CD8-positive, alpha-beta memory T cell (primary cell): ENCODE measurements at regions not wholly inside any gene's neighbourhood (a gene's known extent, or its start where the extent isn't known, plus 50 kb on each side); places are given as distances from the start of the nearest gene placed in this dataset.
"Not testable (repeated sequence)": the region's sequence is repeated elsewhere in the genome, so short reads cannot be mapped to it uniquely, and the experiment has no call there.

Source experiments
- CTCF ChIA-PET: fragments of 350-600 bp; sonication (Branson Sonifier 250); formaldehyde crosslinking; loops from one replicate; lab custom pipeline; 2021; ENCODE audit warnings: antibody characterized with exemption; lab: Charles Lee
- POLR2A ChIA-PET: fragments of 350-600 bp; sonication (Branson Sonifier 250); formaldehyde crosslinking; loops from one replicate; lab custom pipeline; 2021; ENCODE audit warnings: antibody characterized with exemption; lab: Charles Lee
- DNase-seq, 5 donors: peaks; one replicate each; pipeline versions ENCODE4 v3.0.0 to v3.0.0-alpha.2; 2020 to 2022; ENCODE audit warnings: mixed read lengths in 1 of 5
- H3K27ac ChIP-seq: one replicate; pipeline ENCODE4 v1.7.0; 2013; ENCODE audit warnings: low read depth, mild to moderate bottlenecking, low read length, moderate library complexity
- H3K27me3 ChIP-seq: 2 replicates; pipeline ENCODE4 v1.7.0; 2013; ENCODE audit warnings: low read length, mild to moderate bottlenecking; ENCODE audit not compliant: insufficient read depth, poor library complexity, severe bottlenecking
- H3K36me3 ChIP-seq: 2 replicates; pipeline ENCODE4 v1.7.0; 2013; ENCODE audit warnings: mild to moderate bottlenecking, low read length, moderate library complexity; ENCODE audit not compliant: insufficient read depth
- H3K4me1 ChIP-seq: 2 replicates; pipeline ENCODE4 v1.7.0; 2013; ENCODE audit warnings: mild to moderate bottlenecking, low read length, moderate library complexity; ENCODE audit not compliant: insufficient read depth
- H3K4me3 ChIP-seq: 2 replicates; pipeline ENCODE4 v1.7.0; 2013; ENCODE audit warnings: mild to moderate bottlenecking, low read length
- H3K9me3 ChIP-seq: 2 replicates; pipeline ENCODE4 v1.7.0; 2013; ENCODE audit warnings: mild to moderate bottlenecking, low read length
- H3K27ac Mint-ChIP-seq, 8 donors: one replicate each; pipeline ENCODE4 v1.8.0; 2020 to 2021; ENCODE audit warnings: mixed read lengths in 8 of 8, mild to moderate bottlenecking in 6 of 8, inconsistent platforms in 3 of 8, moderate library complexity in 3 of 8
- H3K27me3 Mint-ChIP-seq, 2 donors: one replicate each; pipeline ENCODE4 v1.8.0; 2020 to 2021; ENCODE audit warnings: mixed read lengths in 2 of 2, mild to moderate bottlenecking in 1 of 2, moderate library complexity in 1 of 2
- H3K36me3 Mint-ChIP-seq, 3 donors: one replicate each; pipeline ENCODE4 v1.8.0; 2020 to 2021; ENCODE audit warnings: mixed read lengths in 3 of 3, inconsistent platforms in 1 of 3, mild to moderate bottlenecking in 1 of 3
- H3K4me1 Mint-ChIP-seq, 3 donors: one replicate each; pipeline ENCODE4 v1.8.0; 2020 to 2021; ENCODE audit warnings: mixed read lengths in 3 of 3, inconsistent platforms in 1 of 3, mild to moderate bottlenecking in 1 of 3
- H3K4me3 Mint-ChIP-seq, 7 donors: one replicate each; pipeline ENCODE4 v1.8.0; 2020 to 2021; ENCODE audit warnings: mixed read lengths in 7 of 7, mild to moderate bottlenecking in 6 of 7, moderate library complexity in 4 of 7, inconsistent platforms in 2 of 7
- H3K9me3 Mint-ChIP-seq, 5 donors: one replicate each; pipeline ENCODE4 v1.8.0; 2020 to 2022; ENCODE audit warnings: mixed read lengths in 5 of 5, mild to moderate bottlenecking in 3 of 5, moderate library complexity in 2 of 5, inconsistent platforms in 1 of 5

DNA sequence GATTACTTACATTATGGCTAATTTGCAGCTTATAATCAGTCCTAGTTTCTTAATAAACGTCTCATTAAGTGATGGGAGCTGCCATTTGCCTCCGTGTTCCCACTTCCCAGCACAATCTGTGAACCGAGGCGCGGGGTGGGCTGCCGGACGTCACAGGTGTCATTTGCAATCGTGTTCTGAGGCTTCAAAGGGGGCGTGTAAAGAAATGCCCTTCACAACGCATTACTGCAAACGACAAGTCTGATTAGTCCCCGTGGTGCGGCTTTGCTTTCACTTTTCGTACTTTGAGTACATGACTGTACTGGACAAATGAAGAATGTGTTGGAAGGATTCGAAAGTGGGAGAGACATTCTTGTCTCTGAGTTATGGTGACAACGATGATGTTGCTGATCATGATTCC lies 614.2 kb upstream of the ADARB2 start:
- Histone ChIP-seq H3K9me3 (no peaks in the 10 kb centered on the region), H3K27ac (no peak overlapping the region), H3K27me3 (no peaks in the 10 kb centered on the region), H3K36me3 (no peaks in the 10 kb centered on the region), H3K4me3 (no peak overlapping the region), H3K4me1 (no peaks in the 10 kb centered on the region)
- ChIA-PET POLR2A (no interaction called here), CTCF (no interaction called here)
- peaks cover 0 to 5% of the 10 kb centered on the region in 2 donors for H3K27me3 Mint-ChIP-seq
- H3K36me3 Mint-ChIP-seq: no peaks in the 10 kb centered on the region
- DNase-seq: no peak
- H3K9me3 Mint-ChIP-seq: peaks cover 0 to 3% (median 0%) of the 10 kb centered on the region in 5 donors
- no peak overlapping the region for H3K4me3 Mint-ChIP-seq
- H3K4me1 Mint-ChIP-seq: no peaks in the 10 kb centered on the region
- H3K27ac Mint-ChIP-seq: no peak overlapping the region

DNA sequence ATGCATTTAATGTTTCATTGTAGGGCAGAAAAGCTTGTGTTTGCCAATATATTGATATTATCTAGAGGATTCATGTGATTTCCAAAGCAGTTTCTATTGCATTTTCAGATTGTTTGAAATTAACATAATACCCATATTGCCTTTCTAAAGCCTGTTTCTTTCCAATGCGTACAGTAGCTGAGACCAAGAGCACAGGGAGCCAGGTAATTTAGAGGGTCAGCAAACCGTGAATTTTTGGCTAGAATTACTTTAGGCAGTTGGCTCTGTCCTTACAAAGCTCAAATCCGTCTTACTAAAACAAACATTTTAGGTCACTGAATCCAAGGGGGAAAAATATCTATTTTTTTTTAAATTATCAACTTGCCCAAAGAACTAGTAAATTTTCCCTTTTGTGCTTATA lies 604.9 kb upstream of the ADARB2 start:
- Mint-ChIP-seq H3K9me3 (peaks cover 0 to 2% (median 0%) of the 10 kb centered on the region in 5 donors), H3K4me3 (no peak overlapping the region), H3K4me1 (no peaks in the 10 kb centered on the region), H3K27me3 (peaks cover 0 to 1% of the 10 kb centered on the region in 2 donors), H3K27ac (no peak overlapping the region), H3K36me3 (no peaks in the 10 kb centered on the region)
- DNase-seq: no peak
- H3K4me3 ChIP-seq: no peak overlapping the region
- POLR2A ChIA-PET: no interaction called here
- no peaks in the 10 kb centered on the region for H3K27me3 ChIP-seq
- CTCF ChIA-PET: no interaction called here
- no peaks in the 10 kb centered on the region for H3K9me3 ChIP-seq
- H3K36me3 ChIP-seq: no peaks in the 10 kb centered on the region
- no peaks in the 10 kb centered on the region for H3K4me1 ChIP-seq
- H3K27ac ChIP-seq: no peak overlapping the region

DNA sequence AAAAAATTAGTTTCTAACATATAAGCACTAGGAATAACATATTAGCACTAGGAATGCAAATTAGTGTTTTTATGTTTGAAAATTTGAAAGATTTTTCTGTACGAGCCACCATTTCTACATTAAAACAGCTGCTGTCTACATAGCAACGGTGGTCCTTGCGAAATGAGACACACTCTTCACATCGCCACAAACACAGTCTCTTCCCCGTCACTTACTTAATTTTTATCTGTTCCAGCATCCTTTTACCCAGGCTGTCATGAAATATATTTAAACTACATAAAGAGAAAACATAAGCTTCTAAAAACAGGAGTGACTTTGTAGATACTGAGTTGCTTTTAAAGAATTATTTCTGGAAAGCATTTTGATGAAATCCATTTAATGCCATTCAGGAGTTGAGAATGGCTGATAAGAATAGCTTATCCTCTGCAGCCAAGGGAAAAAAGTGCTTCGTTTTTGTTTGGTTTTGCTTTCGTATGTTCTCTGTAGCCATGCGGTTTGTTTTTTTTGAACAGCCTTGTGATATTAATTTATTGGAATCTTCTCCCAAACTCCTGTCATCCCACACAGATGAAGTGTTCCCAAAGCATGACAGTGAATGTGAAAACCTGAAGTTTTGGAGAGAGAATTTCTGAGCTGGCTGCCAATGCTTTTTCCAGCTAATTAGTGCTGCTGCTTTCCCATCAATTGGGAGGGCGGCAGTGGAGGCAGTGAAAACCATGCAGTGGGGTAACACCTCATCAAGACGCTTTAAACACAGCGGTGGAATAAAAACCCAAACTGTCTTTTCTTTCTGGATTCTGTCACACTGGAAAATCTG lies 603.7 kb upstream of the ADARB2 start:
- no peak overlapping the region for H3K27ac Mint-ChIP-seq
- H3K27me3 Mint-ChIP-seq: peaks cover 0 to 5% of the 10 kb centered on the region in 2 donors

DNA sequence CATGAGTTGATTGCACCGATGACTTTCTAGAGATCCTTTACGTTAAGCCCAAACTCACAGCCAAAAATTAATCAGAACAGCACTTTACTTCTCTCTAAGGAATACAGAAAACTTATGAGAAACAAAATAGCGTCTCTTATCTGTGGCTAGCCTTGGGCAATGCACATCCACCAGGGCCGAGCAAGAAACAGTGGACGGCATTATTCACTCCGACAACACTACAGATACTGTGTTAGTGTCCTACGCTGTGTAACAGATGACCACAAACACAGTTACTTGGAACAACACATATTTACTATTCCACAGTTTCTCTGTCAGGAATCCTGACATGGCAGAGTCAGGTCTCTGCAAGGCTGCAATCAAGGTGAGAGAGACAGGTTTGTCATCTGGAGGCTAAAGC lies 598.3 kb upstream of the ADARB2 start:
- Mint-ChIP-seq H3K36me3 (no peaks in the 10 kb centered on the region), H3K27me3 (peaks cover 0 to 4% of the 10 kb centered on the region in 2 donors), H3K9me3 (peaks cover 0 to 2% (median 0%) of the 10 kb centered on the region in 5 donors), H3K4me3 (no peak overlapping the region), H3K27ac (no peak overlapping the region), H3K4me1 (no peaks in the 10 kb centered on the region)
- no peak overlapping the region for H3K4me3 ChIP-seq
- no peaks in the 10 kb centered on the region for H3K36me3 ChIP-seq
- H3K27me3 ChIP-seq: no peaks in the 10 kb centered on the region
- H3K9me3 ChIP-seq: no peaks in the 10 kb centered on the region
- no peak overlapping the region for H3K27ac ChIP-seq
- no peak for DNase-seq
- ChIA-PET POLR2A (no interaction called here), CTCF (no interaction called here)
- H3K4me1 ChIP-seq: no peaks in the 10 kb centered on the region

More for the DNA sequence above, 603.7 kb upstream of the ADARB2 start:
- DNase-seq: no peak
- CTCF ChIA-PET: no interaction called here
- H3K9me3 ChIP-seq: no peaks in the 10 kb centered on the region
- H3K27ac ChIP-seq: no peak overlapping the region
- no peak overlapping the region for H3K4me3 ChIP-seq
- H3K36me3 ChIP-seq: no peaks in the 10 kb centered on the region
- H3K4me3 Mint-ChIP-seq: no peak overlapping the region
- no peaks in the 10 kb centered on the region for H3K27me3 ChIP-seq
- H3K4me1 ChIP-seq: no peaks in the 10 kb centered on the region
- H3K36me3 Mint-ChIP-seq: no peaks in the 10 kb centered on the region
- H3K9me3 Mint-ChIP-seq: peaks cover 0 to 2% (median 0%) of the 10 kb centered on the region in 5 donors
- no peaks in the 10 kb centered on the region for H3K4me1 Mint-ChIP-seq
- POLR2A ChIA-PET: no interaction called here

DNA sequence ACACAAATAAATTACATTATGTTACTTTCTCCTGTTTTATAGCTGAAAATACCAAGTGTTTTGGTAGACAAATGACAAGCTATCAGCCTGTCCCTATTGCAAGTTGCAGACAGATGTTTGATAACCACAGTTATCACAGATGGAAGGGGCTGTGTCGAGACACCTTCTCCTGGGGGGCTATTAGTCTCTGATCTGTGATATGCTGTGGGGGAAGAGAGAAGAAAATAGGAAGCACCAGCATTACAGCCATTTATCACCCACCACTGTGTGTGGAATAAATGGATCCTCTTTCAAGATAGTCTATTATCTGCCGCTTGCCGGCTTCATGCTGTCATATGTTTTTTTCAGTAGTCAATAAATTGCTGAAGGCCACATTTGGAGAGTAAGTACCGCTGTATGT lies 597.2 kb upstream of the ADARB2 start:
- Mint-ChIP-seq H3K9me3 (peaks cover 0 to 2% (median 0%) of the 10 kb centered on the region in 5 donors), H3K4me3 (no peak overlapping the region), H3K27me3 (peaks cover 0 to 4% of the 10 kb centered on the region in 2 donors), H3K27ac (peak overlapping the region in 1 of 8 donors; percentile 59), H3K4me1 (no peaks in the 10 kb centered on the region), H3K36me3 (no peaks in the 10 kb centered on the region)
- POLR2A ChIA-PET: no interaction called here
- CTCF ChIA-PET: no interaction called here
- no peaks in the 10 kb centered on the region for H3K36me3 ChIP-seq
- H3K4me3 ChIP-seq: no peak overlapping the region
- H3K4me1 ChIP-seq: no peaks in the 10 kb centered on the region
- H3K9me3 ChIP-seq: no peaks in the 10 kb centered on the region
- H3K27ac ChIP-seq: no peak overlapping the region
- no peaks in the 10 kb centered on the region for H3K27me3 ChIP-seq
- DNase-seq: no peak

DNA sequence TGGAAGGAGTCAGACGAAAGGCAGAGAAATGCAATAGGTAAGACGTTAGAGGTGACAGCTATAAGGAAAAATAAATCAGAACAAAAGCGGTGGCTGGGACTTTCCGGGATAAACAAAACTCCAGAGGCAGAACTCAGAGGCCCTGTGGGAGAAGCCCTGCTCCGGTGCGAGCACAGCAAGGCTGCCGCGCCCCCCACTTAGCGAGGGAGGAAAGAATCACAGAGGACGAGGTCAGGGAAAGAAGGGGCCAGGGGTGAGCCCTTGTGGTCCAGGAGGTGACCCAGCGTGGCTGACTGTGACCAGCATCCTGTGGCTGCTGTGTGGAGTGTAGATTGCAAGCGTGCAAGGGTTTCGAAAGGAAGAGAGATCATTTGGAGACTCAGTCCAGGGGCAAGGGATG lies 591.8 kb upstream of the ADARB2 start:
- H3K4me1 ChIP-seq: no peaks in the 10 kb centered on the region
- no peak overlapping the region for H3K27ac ChIP-seq
- H3K27me3 ChIP-seq: no peaks in the 10 kb centered on the region
- H3K27me3 Mint-ChIP-seq: no peaks in the 10 kb centered on the region
- no peak overlapping the region for H3K27ac Mint-ChIP-seq
- POLR2A ChIA-PET: no interaction called here
- no peaks in the 10 kb centered on the region for H3K9me3 Mint-ChIP-seq
- H3K36me3 ChIP-seq: no peaks in the 10 kb centered on the region
- H3K4me3 ChIP-seq: no peak overlapping the region
- H3K36me3 Mint-ChIP-seq: no peaks in the 10 kb centered on the region
- no peak overlapping the region for H3K4me3 Mint-ChIP-seq
- DNase-seq: no peak
- no peaks in the 10 kb centered on the region for H3K9me3 ChIP-seq
- CTCF ChIA-PET: no interaction called here
- H3K4me1 Mint-ChIP-seq: no peaks in the 10 kb centered on the region

DNA sequence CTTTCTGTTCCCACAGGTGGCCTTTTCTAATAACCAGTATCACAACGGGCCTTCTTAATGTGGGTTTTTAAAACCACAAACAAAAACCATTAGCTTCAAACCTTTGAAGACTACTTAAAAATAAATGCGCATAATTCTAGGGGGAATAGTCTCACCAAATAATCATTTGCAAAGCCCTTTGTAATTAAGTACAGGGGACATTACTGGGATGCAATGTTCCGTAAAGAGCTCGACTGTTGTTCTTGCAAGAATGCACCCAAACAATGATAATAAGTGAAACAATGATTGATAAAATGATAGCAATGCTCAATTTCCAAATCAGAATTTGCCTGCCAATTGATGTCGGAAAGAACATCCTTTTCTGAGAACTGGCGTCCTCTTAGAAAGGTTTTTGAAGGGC lies 589.1 kb upstream of the ADARB2 start:
- H3K36me3 Mint-ChIP-seq: no peaks in the 10 kb centered on the region

DNA sequence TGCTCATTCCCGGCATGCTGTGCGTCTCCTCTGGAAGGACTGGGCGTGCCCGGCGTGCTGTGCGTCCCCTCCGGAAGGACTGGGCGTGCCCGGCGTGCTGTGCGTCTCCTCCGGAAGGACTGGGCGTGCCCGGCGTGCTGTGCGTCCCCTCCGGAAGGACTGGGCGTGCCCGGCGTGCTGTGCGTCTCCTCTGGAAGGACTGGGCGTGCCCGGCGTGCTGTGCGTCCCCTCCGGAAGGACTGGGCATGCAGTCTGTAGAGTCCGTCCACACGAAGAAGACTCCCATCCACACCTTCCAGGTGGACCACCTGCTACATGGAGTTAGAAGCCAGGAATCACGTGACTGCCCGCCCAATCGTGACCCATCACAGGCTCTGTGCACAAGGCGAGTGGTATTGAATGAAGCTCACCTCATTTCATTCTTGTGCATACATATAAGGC lies 577.7 kb upstream of the ADARB2 start:
- H3K4me3 Mint-ChIP-seq, H3K9me3 Mint-ChIP-seq, POLR2A ChIA-PET, H3K36me3 Mint-ChIP-seq, H3K4me3 ChIP-seq, CTCF ChIA-PET, H3K36me3 ChIP-seq, H3K27ac ChIP-seq, DNase-seq, H3K9me3 ChIP-seq, H3K27me3 Mint-ChIP-seq, H3K27ac Mint-ChIP-seq, H3K4me1 ChIP-seq, H3K4me1 Mint-ChIP-seq, H3K27me3 ChIP-seq: not testable (repeated sequence)

More for the DNA sequence above, 589.1 kb upstream of the ADARB2 start:
- Histone ChIP-seq H3K36me3 (no peaks in the 10 kb centered on the region), H3K4me1 (no peaks in the 10 kb centered on the region), H3K9me3 (no peaks in the 10 kb centered on the region), H3K4me3 (no peak overlapping the region), H3K27ac (no peak overlapping the region), H3K27me3 (no peaks in the 10 kb centered on the region)
- H3K4me1 Mint-ChIP-seq: no peaks in the 10 kb centered on the region
- H3K9me3 Mint-ChIP-seq: no peaks in the 10 kb centered on the region
- DNase-seq: no peak
- no peaks in the 10 kb centered on the region for H3K27me3 Mint-ChIP-seq
- ChIA-PET POLR2A (no interaction called here), CTCF (no interaction called here)
- no peak overlapping the region for H3K27ac Mint-ChIP-seq
- no peak overlapping the region for H3K4me3 Mint-ChIP-seq
